Activated CD8-positive, alpha-beta memory T cell treated with anti-CD3 and anti-CD28 coated beads, Interleukin-2, amount 50 U/mL, for 4 hours (primary cell): ENCODE measurements at regions not wholly inside any gene's neighbourhood (a gene's known extent, or its start where the extent isn't known, plus 50 kb on each side); places are given as distances from the start of the nearest gene placed in this dataset.
"Not testable (repeated sequence)": the region's sequence is repeated elsewhere in the genome, so short reads cannot be mapped to it uniquely, and the experiment has no call there.

Source experiments
- DNase-seq: peaks from one replicate; pipeline ENCODE4 v3.0.0-alpha.2; 2020

DNA sequence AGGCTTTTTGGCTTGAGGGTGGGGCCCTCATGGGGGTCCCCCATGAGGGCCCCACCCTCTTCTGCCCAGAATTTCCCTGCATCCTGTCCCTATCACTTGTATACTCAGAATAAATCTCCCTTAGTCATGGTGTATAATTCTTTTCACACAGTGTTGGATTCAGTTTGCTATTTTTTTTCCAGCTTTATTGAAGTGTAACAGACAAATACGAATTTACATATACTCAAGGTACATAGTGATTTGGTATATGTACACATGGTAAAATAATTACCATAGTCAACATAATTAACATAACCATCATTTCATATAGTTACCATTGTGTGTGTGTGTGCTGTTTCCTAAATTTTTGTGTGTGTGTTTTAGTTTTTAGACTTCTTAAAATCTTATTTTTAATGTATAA is 289.4 kb downstream of the CNTNAP3B start:
- DNase-seq, result not testable (repeated sequence)

DNA sequence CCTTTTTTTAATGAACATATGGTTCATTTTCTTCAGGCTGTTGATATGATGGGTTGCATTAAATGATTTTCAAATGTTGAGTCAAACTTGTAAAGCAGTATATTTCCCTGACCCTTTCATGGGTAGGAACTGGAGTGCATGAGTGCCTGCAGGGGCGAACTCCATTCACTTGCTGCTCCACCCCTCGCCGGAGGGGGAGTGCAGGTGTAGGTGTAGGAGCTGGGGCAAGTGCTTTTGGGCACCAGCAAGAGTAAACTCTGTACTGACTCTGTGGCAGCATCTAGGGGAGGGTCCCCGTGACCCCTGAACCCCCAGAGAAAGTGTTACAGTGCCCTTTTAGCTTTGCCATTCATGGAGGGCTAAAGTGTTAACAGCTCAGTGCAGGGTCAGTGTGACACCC is 290.3 kb downstream of the CNTNAP3B start:
- DNase-seq, result not testable (repeated sequence)

DNA sequence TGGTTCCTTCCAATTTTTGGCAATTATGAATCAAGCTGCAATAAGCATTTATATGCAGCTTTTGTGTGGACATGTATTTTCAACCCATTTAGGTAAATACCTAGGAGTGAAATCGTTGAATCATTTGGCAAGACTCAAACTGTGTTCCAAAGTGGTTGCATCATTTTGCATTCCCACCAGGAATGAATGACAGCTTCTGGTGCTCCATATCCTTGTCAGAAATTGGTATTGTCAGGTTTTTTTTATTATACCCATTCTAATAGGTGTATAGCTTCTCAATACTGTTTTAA is 290.7 kb downstream of the CNTNAP3B start:
- not testable (repeated sequence) for DNase-seq

- not testable (repeated sequence) for DNase-seq
These were observed 291.3 kb downstream of the CNTNAP3B start for GRCh38 chr9:41837684-41838561.

GRCh38 chr9:41833108-41833507 is 296.1 kb downstream of the CNTNAP3B start:
- not testable (repeated sequence) for DNase-seq

GRCh38 chr9:41824723-41825122 is 304.5 kb downstream of the CNTNAP3B start:
- DNase-seq, result not testable (repeated sequence)

- not testable (repeated sequence) for DNase-seq
These were observed 326.5 kb downstream of the CNTNAP3B start for GRCh38 chr9:41802706-41803105.

GRCh38 chr9:41798684-41799083 is 330.5 kb downstream of the CNTNAP3B start:
- DNase-seq, result not testable (repeated sequence)

DNA sequence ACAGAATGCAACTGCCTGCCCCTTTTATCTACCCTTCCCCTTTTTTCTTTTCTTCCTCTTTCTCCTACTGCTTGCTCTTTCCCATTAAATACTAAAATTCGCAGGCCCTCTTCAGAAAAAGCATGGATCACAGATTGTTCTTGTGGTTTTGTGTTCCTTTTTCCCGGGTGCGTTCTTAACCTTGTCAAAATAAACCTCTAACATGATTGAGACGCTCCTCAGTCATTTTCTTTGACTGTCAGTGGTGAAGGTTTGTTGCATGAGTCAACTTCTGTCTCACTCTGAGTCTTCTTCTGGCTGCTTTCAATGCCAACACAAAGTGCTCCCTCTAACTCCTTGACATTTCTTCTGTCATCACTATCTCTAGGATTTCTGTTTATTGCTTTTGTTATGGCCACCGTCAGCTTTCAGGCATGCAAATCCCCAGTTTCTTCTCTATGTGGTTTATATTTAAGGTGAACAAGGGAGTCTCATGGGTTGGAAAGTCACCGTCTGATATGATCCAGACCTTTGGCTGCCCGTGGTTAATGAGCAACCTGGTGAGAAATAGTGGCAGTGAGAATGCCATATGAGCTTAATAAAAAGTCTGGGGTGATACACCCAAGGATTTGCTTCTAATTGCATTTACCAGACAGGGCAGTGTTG is 338.4 kb downstream of the CNTNAP3B start:
- DNase-seq, result not testable (repeated sequence)

DNA sequence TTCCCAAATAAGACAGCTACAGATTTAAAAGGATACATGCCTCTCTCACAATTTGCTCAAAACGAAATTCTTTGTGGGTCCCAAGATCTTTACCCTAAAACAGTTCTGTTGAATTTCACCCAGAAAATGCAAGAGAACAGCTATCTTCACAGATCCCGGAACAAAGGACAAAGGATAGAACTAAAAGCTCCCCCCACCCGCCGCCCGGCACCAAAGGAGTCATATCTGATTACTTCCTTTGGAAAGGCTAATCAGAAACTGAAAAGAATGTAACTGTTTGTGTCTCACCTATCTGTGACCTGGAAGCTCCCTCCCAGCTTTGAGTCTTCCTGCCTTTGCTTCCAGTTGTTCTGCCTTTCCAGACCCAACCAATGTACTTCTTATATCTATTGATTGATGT is 339.2 kb downstream of the CNTNAP3B start:
- DNase-seq, result not testable (repeated sequence)

DNA sequence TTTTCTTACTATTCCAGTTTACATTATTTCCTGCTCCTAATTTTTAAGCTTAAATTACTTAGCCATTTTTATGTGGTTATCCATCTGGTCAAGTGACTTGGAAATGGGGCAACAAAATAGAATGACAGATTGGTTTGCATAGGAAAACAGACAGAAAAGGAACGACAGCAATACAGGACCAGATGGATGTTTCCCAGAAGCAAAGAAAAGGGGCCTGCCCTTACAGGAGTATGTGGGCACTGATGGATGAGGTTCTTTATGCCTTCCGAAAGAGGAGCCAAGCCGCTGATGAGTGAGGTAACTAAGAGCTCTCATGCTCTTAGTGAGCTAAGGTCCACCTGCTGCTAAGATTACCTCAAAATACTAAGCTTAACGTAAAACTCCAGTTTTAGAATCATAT is 339.8 kb downstream of the CNTNAP3B start:
- not testable (repeated sequence) for DNase-seq

GRCh38 chr9:41787951-41788350 is 341.3 kb downstream of the CNTNAP3B start:
- not testable (repeated sequence) for DNase-seq

DNA sequence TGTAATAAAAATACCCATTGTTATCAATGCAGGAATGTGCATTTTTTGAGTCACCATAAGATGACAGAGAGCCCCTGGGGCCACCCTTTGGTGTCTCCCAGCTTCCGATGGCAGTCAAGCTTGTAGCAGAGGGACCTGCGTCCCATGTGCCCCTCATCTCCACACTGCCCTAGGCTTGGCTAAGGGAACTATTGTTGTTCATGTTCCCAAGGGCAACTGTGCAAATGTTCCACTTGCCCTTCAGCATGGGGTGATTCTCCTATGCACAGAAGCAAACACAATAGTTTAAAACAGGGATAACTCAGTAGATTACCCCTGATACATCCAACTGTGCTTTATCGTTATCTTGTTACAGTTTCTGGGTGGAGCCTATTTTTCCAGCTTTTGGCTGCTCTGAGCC is 342.0 kb downstream of the CNTNAP3B start:
- not testable (repeated sequence) for DNase-seq

GRCh38 chr9:41784006-41784405 is 345.2 kb downstream of the CNTNAP3B start:
- DNase-seq, result not testable (repeated sequence)

GRCh38 chr9:41783070-41783810 is 346.0 kb downstream of the CNTNAP3B start:
- not testable (repeated sequence) for DNase-seq

DNA sequence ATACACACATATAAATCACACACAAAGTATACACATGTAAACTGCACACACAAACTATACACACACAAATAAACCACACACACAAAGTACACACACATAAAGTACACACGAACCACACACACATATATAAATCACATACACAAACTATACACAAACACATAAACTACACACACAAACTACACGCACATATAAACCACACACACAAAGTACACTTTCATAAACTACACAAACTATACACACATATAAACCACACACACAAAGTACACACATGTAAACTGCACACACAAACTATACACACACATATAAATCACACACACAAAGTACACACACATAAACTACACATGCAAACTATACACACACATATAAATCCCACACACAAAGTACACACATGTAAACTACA is 347.3 kb downstream of the CNTNAP3B start:
- DNase-seq, result not testable (repeated sequence)

DNA sequence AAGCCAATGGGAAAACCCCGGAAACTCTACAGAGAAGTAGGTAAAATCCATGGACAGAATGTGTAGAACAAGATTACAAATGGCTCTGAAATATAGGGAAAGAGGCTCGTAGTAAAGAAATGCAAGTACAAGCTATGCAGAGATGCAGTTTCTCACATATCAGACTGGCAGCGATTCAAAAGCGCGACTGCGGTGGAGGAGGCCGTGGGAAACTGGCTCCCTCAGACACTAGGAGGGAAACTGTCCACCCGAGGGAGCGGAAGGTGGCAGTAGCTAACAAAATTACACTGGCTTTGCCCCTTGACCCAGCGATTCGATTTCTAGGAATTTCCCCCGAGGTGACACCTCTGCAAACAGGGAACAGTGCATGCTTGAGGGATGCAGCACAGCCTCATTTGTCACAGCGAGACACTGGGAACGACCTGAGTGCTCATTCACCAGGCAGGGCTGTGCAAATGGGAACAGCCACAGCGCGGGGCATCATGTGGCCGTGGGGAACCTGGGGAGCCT is 349.3 kb downstream of the CNTNAP3B start:
- not testable (repeated sequence) for DNase-seq

GRCh38 chr9:41779192-41779591 is 350.0 kb downstream of the CNTNAP3B start:
- DNase-seq, result not testable (repeated sequence)

DNA sequence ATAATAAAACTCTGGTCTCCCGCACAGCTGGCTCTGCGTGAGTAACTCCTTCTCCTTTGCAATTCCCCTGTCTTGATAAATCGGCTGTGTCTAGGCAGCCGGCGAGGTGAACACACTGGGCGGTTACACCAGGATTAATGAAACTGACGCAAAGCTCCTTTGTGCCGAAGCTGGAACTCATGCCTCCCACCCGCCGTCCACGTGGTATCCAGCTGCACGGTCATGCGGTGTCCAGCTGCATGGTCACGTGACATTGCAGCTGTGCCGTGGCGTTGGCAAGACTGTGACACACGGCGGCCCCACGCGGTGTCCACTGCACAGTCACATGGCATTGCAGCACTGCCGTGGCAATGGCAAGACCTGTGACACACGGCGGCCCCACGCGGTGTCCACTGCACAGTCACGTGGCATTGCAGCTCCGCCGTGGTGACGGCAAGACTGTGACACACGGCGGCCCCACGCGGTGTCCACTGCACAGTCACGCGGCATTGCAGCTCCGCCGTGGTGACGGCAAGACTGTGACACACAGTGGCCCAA is 350.6 kb downstream of the CNTNAP3B start:
- not testable (repeated sequence) for DNase-seq

DNA sequence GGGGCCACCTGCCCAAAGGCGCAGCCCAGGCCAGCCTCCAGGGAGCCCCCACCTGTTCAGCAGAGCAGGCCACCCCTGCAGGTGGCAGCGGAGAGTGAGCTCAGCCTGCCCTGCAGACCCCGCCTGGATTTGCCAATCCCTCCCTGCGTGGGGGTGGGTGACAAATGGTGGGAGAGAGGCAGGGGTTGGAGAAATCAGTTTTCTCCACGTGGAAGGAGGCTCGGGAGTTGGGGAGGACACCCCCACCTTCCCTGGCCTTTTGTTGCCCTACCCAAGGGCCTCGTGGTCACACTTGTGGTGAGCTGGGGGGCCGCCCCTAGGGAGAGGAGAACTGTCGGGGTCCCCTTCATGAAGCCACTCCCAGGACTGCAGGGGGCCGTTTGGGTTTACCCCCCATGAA is 351.7 kb downstream of the CNTNAP3B start:
- not testable (repeated sequence) for DNase-seq

- not testable (repeated sequence) for DNase-seq
These were observed 356.7 kb downstream of the CNTNAP3B start for GRCh38 chr9:41772541-41772940.

DNA sequence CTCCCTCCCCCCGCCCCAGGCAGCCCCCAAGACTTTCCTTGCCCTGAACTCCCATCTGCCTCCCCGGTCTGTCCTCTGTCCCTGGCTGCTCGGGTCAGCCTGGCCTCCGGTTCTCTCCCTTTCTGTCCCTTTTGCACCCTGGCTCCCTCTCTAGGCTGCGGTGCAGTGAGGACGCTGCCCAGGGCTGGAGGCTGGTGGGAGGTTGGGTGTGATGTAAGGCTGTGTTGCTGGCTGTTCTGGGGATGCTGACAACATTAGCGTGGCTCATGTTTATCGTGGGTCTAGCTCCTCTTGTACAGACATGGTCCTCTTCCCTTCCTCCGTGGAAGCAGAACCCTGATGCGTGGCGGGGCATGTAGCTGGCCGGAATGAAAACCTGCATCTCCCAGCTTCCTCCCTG is 357.5 kb downstream of the CNTNAP3B start:
- not testable (repeated sequence) for DNase-seq

DNA sequence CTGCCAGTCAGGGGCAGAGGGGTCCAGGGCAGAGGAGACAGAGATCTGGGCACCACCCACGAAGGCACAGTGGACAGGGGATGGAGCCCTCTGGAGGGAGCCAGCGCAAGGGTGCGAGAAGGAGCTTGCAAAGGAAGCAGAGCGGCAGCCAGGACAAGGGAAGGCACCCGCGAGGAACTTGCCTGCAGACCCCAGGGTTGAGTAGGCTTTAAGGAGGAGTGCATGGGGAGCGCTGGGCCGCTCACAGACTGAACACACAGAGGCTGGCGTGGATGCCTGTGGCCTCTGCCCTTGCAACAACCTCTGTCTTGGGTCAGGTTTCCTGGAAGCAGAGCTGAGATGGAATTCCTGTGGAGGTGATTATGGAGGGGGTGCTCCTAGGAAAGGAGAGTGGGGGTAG is 374.4 kb downstream of the CNTNAP3B start:
- DNase-seq, result not testable (repeated sequence)
